Fibroblast of skin of back (primary cell): ENCODE measurements at regions not wholly inside any gene's neighbourhood (a gene's known extent, or its start where the extent isn't known, plus 50 kb on each side); places are given as distances from the start of the nearest gene placed in this dataset.
"Not testable (repeated sequence)": the region's sequence is repeated elsewhere in the genome, so short reads cannot be mapped to it uniquely, and the experiment has no call there.

Experiments
- DNase-seq: peaks from one replicate; pipeline ENCODE4 v3.0.0-alpha.2; 2013

- DNase-seq: no peak
Measured at GRCh38 chr15:72864681-72865080, 81.1 kb upstream of the ADPGK start.

- DNase-seq: no peak
Measured at GRCh38 chr15:72861354-72861910, 77.9 kb upstream of the ADPGK start.

- no peak for DNase-seq
Measured at GRCh38 chr15:72859757-72860145, 76.2 kb upstream of the ADPGK start.

- DNase-seq: no peak
Measured at GRCh38 chr15:72859017-72859756, 75.6 kb upstream of the ADPGK start.

- DNase-seq: no peak
Measured at GRCh38 chr15:72858205-72858604, 74.6 kb upstream of the ADPGK start.

- no peak for DNase-seq
Measured at GRCh38 chr15:72857331-72858063, 73.9 kb upstream of the ADPGK start.

- no peak for DNase-seq
Measured at GRCh38 chr15:72856549-72857040, 73.0 kb upstream of the ADPGK start.

GRCh38 chr15:72855791-72856190 is 72.2 kb upstream of the ADPGK start:
- DNase-seq: no peak

- no peak for DNase-seq
Measured at GRCh38 chr15:72852273-72852672, 68.7 kb upstream of the ADPGK start.

GRCh38 chr15:72851586-72851985 is 68.0 kb upstream of the ADPGK start:
- no peak for DNase-seq

GRCh38 chr15:72850833-72851232 is 67.3 kb upstream of the ADPGK start:
- no peak for DNase-seq

- no peak for DNase-seq
Measured at GRCh38 chr15:72847806-72848205, 64.2 kb upstream of the ADPGK start.

GRCh38 chr15:72847033-72847432 is 63.5 kb upstream of the ADPGK start:
- DNase-seq: no peak

GRCh38 chr15:72845981-72846383 is 62.4 kb upstream of the ADPGK start:
- peak; percentile 52 for DNase-seq

GRCh38 chr15:72844067-72844466 is 60.5 kb upstream of the ADPGK start:
- DNase-seq: no peak

- DNase-seq: not testable (repeated sequence)
Measured at GRCh38 chr15:72843340-72843739, 59.8 kb upstream of the ADPGK start.

GRCh38 chr15:72840114-72840513 is 56.6 kb upstream of the ADPGK start:
- no peak for DNase-seq

- no peak for DNase-seq
Measured at GRCh38 chr15:72838311-72838731, 54.8 kb upstream of the ADPGK start.

GRCh38 chr15:72836676-72837330 is 53.2 kb upstream of the ADPGK start:
- no peak for DNase-seq

GRCh38 chr15:72835294-72835890 is 51.8 kb upstream of the ADPGK start:
- DNase-seq: no peak

GRCh38 chr15:72833561-72833960 is 50.0 kb upstream of the ADPGK start:
- no peak for DNase-seq
